Endothelial cell (in vitro differentiated cells): ENCODE measurements at regions not wholly inside any gene's neighbourhood (a gene's known extent, or its start where the extent isn't known, plus 50 kb on each side); places are given as distances from the start of the nearest gene placed in this dataset.
"Not testable (repeated sequence)": the region's sequence is repeated elsewhere in the genome, so short reads cannot be mapped to it uniquely, and the experiment has no call there.

Experiments used
- DNase-seq: peaks from one replicate; pipeline ENCODE4 v3.0.0; 2021; ENCODE audit warnings: low spot score
- H3K27ac Mint-ChIP-seq: one replicate; pipeline ENCODE4 v1.8.0; 2021; ENCODE audit warnings: mixed read lengths, inconsistent platforms; ENCODE audit not compliant: unreplicated experiment
- H3K27me3 Mint-ChIP-seq: one replicate; pipeline ENCODE4 v1.8.0; 2021; ENCODE audit warnings: mild to moderate bottlenecking, moderate library complexity, mixed read lengths, inconsistent platforms; ENCODE audit not compliant: unreplicated experiment
- H3K36me3 Mint-ChIP-seq: one replicate; pipeline ENCODE4 v1.8.0; 2021; ENCODE audit warnings: mild to moderate bottlenecking, low read depth, mixed read lengths, inconsistent platforms; ENCODE audit not compliant: unreplicated experiment
- H3K4me1 Mint-ChIP-seq: one replicate; pipeline ENCODE4 v1.8.0; 2021; ENCODE audit warnings: mild to moderate bottlenecking, mixed read lengths, inconsistent platforms; ENCODE audit not compliant: unreplicated experiment
- H3K4me3 Mint-ChIP-seq: one replicate; pipeline ENCODE4 v1.8.0; 2021; ENCODE audit warnings: mild to moderate bottlenecking, mixed read lengths, inconsistent platforms; ENCODE audit not compliant: unreplicated experiment
- H3K9me3 Mint-ChIP-seq: one replicate; pipeline ENCODE4 v1.8.0; 2021; ENCODE audit warnings: mixed read lengths, inconsistent platforms; ENCODE audit not compliant: unreplicated experiment
- TF ChIP-seq, protein P1 (sequence below): fragments of 200-600 bp; sonication (generic); IDR thresholded peaks from one replicate; pipeline ENCODE4 v1.5.0; 2021; ENCODE audit warnings: antibody characterized with exemption; ENCODE audit not compliant: unreplicated experiment

DNA sequence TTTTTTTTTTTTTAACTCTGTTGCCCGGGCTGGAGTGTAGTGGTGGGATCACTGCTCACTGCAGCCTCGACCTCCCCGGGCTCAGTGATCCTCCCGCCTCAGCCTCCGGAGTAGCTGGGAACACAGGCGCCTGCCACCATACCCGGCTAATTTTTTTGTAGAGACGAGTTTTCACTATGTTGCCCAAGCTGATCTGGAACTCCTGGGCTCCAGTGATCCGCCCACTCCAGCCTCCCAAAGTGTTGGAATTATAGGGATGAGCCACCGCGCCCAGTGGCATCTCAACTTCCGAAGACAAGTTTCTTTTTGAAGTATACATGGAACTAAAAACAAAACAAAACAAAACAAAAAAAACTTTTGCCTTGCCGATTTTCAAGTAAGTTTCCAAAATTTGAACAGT is 66.6 kb upstream of the ZNF184 start:
- Mint-ChIP-seq H3K4me1 (peaks cover 19% of the 10 kb centered on the region), H3K27ac (no peak overlapping the region), H3K36me3 (no peaks in the 10 kb centered on the region), H3K27me3 (no peaks in the 10 kb centered on the region), H3K9me3 (no peaks in the 10 kb centered on the region), H3K4me3 (no peak overlapping the region)
- TF ChIP-seq, protein P1, sequence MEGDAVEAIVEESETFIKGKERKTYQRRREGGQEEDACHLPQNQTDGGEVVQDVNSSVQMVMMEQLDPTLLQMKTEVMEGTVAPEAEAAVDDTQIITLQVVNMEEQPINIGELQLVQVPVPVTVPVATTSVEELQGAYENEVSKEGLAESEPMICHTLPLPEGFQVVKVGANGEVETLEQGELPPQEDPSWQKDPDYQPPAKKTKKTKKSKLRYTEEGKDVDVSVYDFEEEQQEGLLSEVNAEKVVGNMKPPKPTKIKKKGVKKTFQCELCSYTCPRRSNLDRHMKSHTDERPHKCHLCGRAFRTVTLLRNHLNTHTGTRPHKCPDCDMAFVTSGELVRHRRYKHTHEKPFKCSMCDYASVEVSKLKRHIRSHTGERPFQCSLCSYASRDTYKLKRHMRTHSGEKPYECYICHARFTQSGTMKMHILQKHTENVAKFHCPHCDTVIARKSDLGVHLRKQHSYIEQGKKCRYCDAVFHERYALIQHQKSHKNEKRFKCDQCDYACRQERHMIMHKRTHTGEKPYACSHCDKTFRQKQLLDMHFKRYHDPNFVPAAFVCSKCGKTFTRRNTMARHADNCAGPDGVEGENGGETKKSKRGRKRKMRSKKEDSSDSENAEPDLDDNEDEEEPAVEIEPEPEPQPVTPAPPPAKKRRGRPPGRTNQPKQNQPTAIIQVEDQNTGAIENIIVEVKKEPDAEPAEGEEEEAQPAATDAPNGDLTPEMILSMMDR = no peak
- no peak for DNase-seq

DNA sequence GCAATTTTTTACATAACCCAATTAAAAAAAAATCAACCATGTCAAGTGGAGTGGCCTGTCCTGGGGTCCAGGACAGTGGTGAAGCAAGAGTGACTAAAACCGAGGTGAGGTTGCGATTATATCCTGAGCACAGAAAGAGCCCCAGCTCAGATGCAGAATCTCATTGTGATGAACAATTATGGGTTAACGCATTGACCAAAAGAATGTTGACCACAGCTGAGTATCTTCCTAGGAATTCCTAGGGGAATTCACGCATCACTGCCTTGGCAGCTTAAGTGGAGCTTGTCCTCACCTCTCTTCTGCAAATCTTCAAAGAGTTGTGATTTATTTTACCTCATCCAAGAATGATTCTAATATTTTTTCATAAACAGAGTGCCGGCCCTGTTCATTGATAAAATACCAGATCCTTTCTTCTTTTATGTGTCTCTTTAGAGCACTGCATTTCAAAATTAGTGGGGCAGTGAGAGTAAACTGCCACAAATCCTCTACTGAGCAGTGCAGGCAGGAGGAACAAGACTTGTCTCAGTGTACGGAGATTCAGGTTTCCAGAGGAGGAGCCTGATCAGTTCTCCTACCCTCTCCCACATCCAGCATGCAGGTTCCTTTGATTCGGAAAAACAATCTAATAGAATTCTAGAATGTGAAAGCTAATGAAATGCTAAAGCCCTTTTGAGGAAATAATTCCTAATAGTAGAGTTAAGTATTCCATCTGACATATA is 60.1 kb upstream of the ZNF184 start:
- TF ChIP-seq, protein P1 = no peak
- H3K4me3 Mint-ChIP-seq = no peak overlapping the region
- DNase-seq = no peak
- H3K27ac Mint-ChIP-seq = no peak overlapping the region
- H3K27me3 Mint-ChIP-seq = peaks cover 2% of the 10 kb centered on the region
- H3K36me3 Mint-ChIP-seq = no peaks in the 10 kb centered on the region
- no peaks in the 10 kb centered on the region for H3K4me1 Mint-ChIP-seq
- no peaks in the 10 kb centered on the region for H3K9me3 Mint-ChIP-seq

DNA sequence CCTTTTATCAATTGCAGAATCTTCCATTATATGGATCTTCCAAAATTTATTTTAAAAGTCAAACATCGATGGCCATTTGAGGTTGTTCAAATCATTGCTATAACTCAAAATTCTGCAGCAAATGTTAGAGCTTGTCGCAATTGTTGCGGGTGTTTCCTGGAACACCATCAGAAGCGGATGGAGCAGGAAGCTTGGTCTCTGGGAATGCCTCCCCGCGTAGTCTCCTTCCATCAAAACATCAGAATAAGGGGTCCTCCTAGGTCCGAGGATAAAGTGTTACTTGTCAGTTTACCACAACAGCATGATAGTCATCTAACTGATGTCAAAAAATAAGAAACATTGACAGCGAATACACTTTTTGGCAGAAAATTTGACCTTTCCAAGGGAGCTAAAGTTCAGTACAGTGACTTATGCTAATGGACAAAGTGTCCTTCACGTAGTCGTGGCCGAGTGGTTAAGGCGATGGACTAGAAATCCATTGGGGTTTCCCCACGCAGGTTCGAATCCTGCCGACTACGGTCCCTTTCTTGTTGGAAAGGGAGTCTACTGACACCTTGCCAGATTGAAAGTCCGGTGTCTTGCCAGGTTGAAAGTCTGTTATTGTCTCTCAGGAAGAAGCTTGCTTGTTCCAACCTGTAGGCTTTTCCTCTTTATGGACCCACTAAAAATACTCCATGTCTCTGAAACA is 59.0 kb upstream of the ZNF184 start:
- Mint-ChIP-seq H3K9me3 (no peaks in the 10 kb centered on the region), H3K27ac (no peak overlapping the region), H3K27me3 (peaks cover 2% of the 10 kb centered on the region), H3K4me1 (no peaks in the 10 kb centered on the region), H3K36me3 (no peaks in the 10 kb centered on the region), H3K4me3 (no peak overlapping the region)
- TF ChIP-seq, protein P1 = no peak
- DNase-seq = no peak

GRCh38 chr6:27529796-27530195 is 56.9 kb upstream of the ZNF184 start:
- not testable (repeated sequence) for H3K4me1 Mint-ChIP-seq, H3K27ac Mint-ChIP-seq, H3K36me3 Mint-ChIP-seq, H3K4me3 Mint-ChIP-seq, DNase-seq, H3K9me3 Mint-ChIP-seq, H3K27me3 Mint-ChIP-seq

GRCh38 chr6:27528714-27529113 is 55.8 kb upstream of the ZNF184 start:
- H3K4me1 Mint-ChIP-seq = no peaks in the 10 kb centered on the region
- no peaks in the 10 kb centered on the region for H3K36me3 Mint-ChIP-seq
- H3K27me3 Mint-ChIP-seq = peaks cover 2% of the 10 kb centered on the region
- no peak for DNase-seq
- H3K4me3 Mint-ChIP-seq = no peak overlapping the region
- H3K27ac Mint-ChIP-seq = no peak overlapping the region
- TF ChIP-seq, protein P1 = no peak
- no peaks in the 10 kb centered on the region for H3K9me3 Mint-ChIP-seq
